B cell (primary cell): ENCODE measurements at regions not wholly inside any gene's neighbourhood (a gene's known extent, or its start where the extent isn't known, plus 50 kb on each side); places are given as distances from the start of the nearest gene placed in this dataset.

Experiments
- ATAC-seq: fragments of 200-7000 bp; cut with Tn5 transposase; one replicate; pipeline ENCODE4 v1.10.0; 2021; ENCODE audit warnings: low read depth, mild to moderate bottlenecking, moderate number of reproducible peaks, moderate library complexity
- CTCF ChIA-PET: fragments of 350-600 bp; sonication (Branson Sonifier 250); formaldehyde crosslinking; loops from one replicate; lab custom pipeline; 2021; ENCODE audit warnings: antibody characterized with exemption, inconsistent platforms; lab: Charles Lee
- POLR2A ChIA-PET: fragments of 350-600 bp; sonication (Branson Sonifier 250); formaldehyde crosslinking; loops from one replicate; lab custom pipeline; 2021; ENCODE audit warnings: antibody characterized with exemption; lab: Charles Lee
- DNase-seq: peaks from one replicate; pipeline ENCODE4 v3.0.0; 2013
- H2AFZ ChIP-seq: 2 replicates; pipeline ENCODE4 v1.6.1; 2012; ENCODE audit warnings: mild to moderate bottlenecking, low read depth, low read length; ENCODE audit not compliant: insufficient read depth, poor library complexity, severe bottlenecking
- H3K27ac ChIP-seq, 2 donors: 1 replicate in 1 of 2; 2 replicates in 1 of 2; pipeline ENCODE4 v1.5.1; 2012 to 2013; ENCODE audit warnings: low read length in 2 of 2, mild to moderate bottlenecking in 2 of 2, moderate library complexity in 1 of 2
- H3K27me3 ChIP-seq, 4 experiments: fragments of 200-600 bp in 1 of 4; sonication (generic) in 1 of 4; replicated peaks in 1 of 4; 1 replicate in 2 of 4; 2 replicates in 2 of 4; pipeline versions ENCODE4 v1.6.1 to v1.7.0; 2013 to 2016; ENCODE audit warnings: low read length in 3 of 4, mild to moderate bottlenecking in 2 of 4, mixed read lengths in 1 of 4, moderate library complexity in 1 of 4; ENCODE audit not compliant: insufficient read depth in 4 of 4, control insufficient read depth in 3 of 4; ENCODE audit errors: control extremely low read depth in 1 of 4
- H3K36me3 ChIP-seq, 2 experiments: replicated peaks in 1 of 2; 1 replicate in 1 of 2; 2 replicates in 1 of 2; pipeline versions ENCODE4 v1.6.1 to v1.7.1; 2013; ENCODE audit warnings: low read length in 1 of 2; ENCODE audit not compliant: insufficient read depth in 2 of 2, control insufficient read depth in 1 of 2; ENCODE audit errors: control extremely low read depth in 1 of 2, extremely low read depth in 1 of 2
- H3K4me1 ChIP-seq, 2 donors: fragments of 200-600 bp in 1 of 2; sonication (generic) in 1 of 2; 1 replicate in 1 of 2; 2 replicates in 1 of 2; pipeline versions ENCODE4 v1.5.1 to v1.6.1; 2013 to 2017; ENCODE audit warnings: low read length in 2 of 2; ENCODE audit not compliant: control insufficient read depth in 2 of 2, insufficient read depth in 2 of 2
- H3K4me2 ChIP-seq: replicated peaks from 2 replicates; pipeline ENCODE3; 2012; ENCODE audit warnings: mild to moderate bottlenecking, low read depth, low read length; ENCODE audit not compliant: poor library complexity, severe bottlenecking
- H3K4me3 ChIP-seq, 5 experiments: fragments of 200-600 bp in 1 of 5; sonication (generic) in 1 of 5; 1 replicate in 3 of 5; 2 replicates in 2 of 5; pipeline versions ENCODE4 v1.5.1 to v1.7.0; 2011 to 2016; ENCODE audit warnings: low read length in 4 of 5, mild to moderate bottlenecking in 4 of 5, low read depth in 2 of 5, control low read depth in 1 of 5, moderate library complexity in 1 of 5; ENCODE audit not compliant: insufficient read depth in 1 of 5; ENCODE audit errors: control extremely low read depth in 1 of 5, extremely low read depth in 1 of 5
- H3K79me2 ChIP-seq: fragments of 200-600 bp; sonication (generic); one replicate; pipeline ENCODE4 v1.6.0; 2016; ENCODE audit warnings: low read length; ENCODE audit not compliant: control insufficient read depth, insufficient read depth
- H3K9ac ChIP-seq: fragments of 200-600 bp; sonication (generic); 2 replicates; pipeline ENCODE4 v1.6.1; 2017; ENCODE audit warnings: mild to moderate bottlenecking, low read length, moderate library complexity
- H3K9me3 ChIP-seq, 3 donors: one replicate each; pipeline versions ENCODE4 v1.6.1 to v1.7.1; 2013; ENCODE audit warnings: low read length in 2 of 3; ENCODE audit not compliant: control insufficient read depth in 2 of 3, insufficient read depth in 1 of 3; ENCODE audit errors: control extremely low read depth in 1 of 3
- H4K20me1 ChIP-seq: 2 replicates; pipeline ENCODE4 v1.6.0; 2012; ENCODE audit warnings: mild to moderate bottlenecking, low read length; ENCODE audit not compliant: insufficient read depth, control insufficient read depth, poor library complexity, severe bottlenecking
- H3K27ac Mint-ChIP-seq: one replicate; pipeline ENCODE4 v1.8.0; 2021; ENCODE audit warnings: mixed read lengths
- H3K27me3 Mint-ChIP-seq: one replicate; pipeline ENCODE4 v1.8.0; 2021; ENCODE audit warnings: mixed read lengths
- H3K4me1 Mint-ChIP-seq: one replicate; pipeline ENCODE4 v1.8.0; 2021; ENCODE audit warnings: mixed read lengths
- H3K4me3 Mint-ChIP-seq: one replicate; pipeline ENCODE4 v1.8.0; 2021; ENCODE audit warnings: mixed read lengths
- H3K9me3 Mint-ChIP-seq: one replicate; pipeline ENCODE4 v1.8.0; 2022; ENCODE audit warnings: mixed read lengths; ENCODE audit not compliant: insufficient read depth
- CTCF ChIP-seq: fragments of 200-600 bp; IDR thresholded peaks from one replicate; pipeline ENCODE4 v1.8.0; 2022; ENCODE audit warnings: antibody characterized with exemption, mild to moderate bottlenecking
- EZH2 ChIP-seq: IDR thresholded peaks from 2 replicates; pipeline ENCODE4 v1.6.1; 2012; ENCODE audit warnings: borderline replicate concordance, low read depth, mild to moderate bottlenecking, moderate library complexity, low read length; ENCODE audit not compliant: insufficient read depth, poor library complexity, severe bottlenecking
- WGBS: methylation state at CpG from one replicate; pipeline ENCODE4 v1.1.5; 2013; ENCODE audit warnings: missing lambda C conversion rate; ENCODE audit not compliant: insufficient coverage; 5-methylcytosine and 5-hydroxymethylcytosine counted together
- intact Hi-C: fragments of 100-400 bp; cut with micrococcal nuclease; formaldehyde crosslinking; loops from one replicate; pipeline ENCODE4 v1.10.0; 2022

GRCh38 chr11:69388661-69389060 is 92.8 kb upstream of the LINC01488 start:
- peaks cover 10% of the 10 kb centered on the region for H3K27me3 Mint-ChIP-seq
- no peak for TF ChIP-seq CTCF
- no peak for TF ChIP-seq EZH2
- Histone ChIP-seq H3K79me2 (no peaks in the 10 kb centered on the region), H3K4me1 (no peaks in the 10 kb centered on the region), H3K36me3 (no peaks in the 10 kb centered on the region), H2AFZ (no peak overlapping the region), H3K4me2 (no peak overlapping the region), H3K9me3 (peaks cover 0 to 41% (median 17%) of the 10 kb centered on the region in 3 donors), H3K9ac (no peak overlapping the region), H3K4me3 (no peak overlapping the region), H4K20me1 (no peaks in the 10 kb centered on the region), H3K27me3 (no peaks in the 10 kb centered on the region), H3K27ac (no peak overlapping the region)
- DNase-seq (no peak), ATAC-seq (no peak)
- ChIA-PET CTCF (no interaction called here), POLR2A (no interaction called here)
- H3K4me3 Mint-ChIP-seq, result no peak overlapping the region
- no peak overlapping the region for H3K27ac Mint-ChIP-seq
- intact Hi-C loops, result no loop called here
- H3K9me3 Mint-ChIP-seq, result peaks cover 15% of the 10 kb centered on the region
- WGBS, result no CpG with 5 or more reads among the region's 2 CpGs
- H3K4me1 Mint-ChIP-seq, result no peaks in the 10 kb centered on the region

GRCh38 chr11:69390561-69390960 is 90.9 kb upstream of the LINC01488 start:
- 100% methylated on average over 4 of the region's 8 CpGs for WGBS
- CTCF ChIA-PET, result no interaction called here

More at GRCh38 chr11:69390561-69390960, 90.9 kb upstream of the LINC01488 start:
- Mint-ChIP-seq H3K27me3 (peaks cover 10% of the 10 kb centered on the region), H3K27ac (no peak overlapping the region), H3K4me1 (no peaks in the 10 kb centered on the region), H3K4me3 (no peak overlapping the region), H3K9me3 (peaks cover 15% of the 10 kb centered on the region)
- POLR2A ChIA-PET, result no interaction called here
- ATAC-seq, result no peak
- Histone ChIP-seq H3K9me3 (peaks cover 0 to 41% (median 17%) of the 10 kb centered on the region in 3 donors), H4K20me1 (no peaks in the 10 kb centered on the region), H3K27ac (no peak overlapping the region), H3K4me2 (no peak overlapping the region), H3K79me2 (no peaks in the 10 kb centered on the region), H3K36me3 (no peaks in the 10 kb centered on the region), H3K4me3 (no peak overlapping the region), H3K27me3 (no peaks in the 10 kb centered on the region), H3K9ac (no peak overlapping the region), H2AFZ (no peak overlapping the region), H3K4me1 (no peaks in the 10 kb centered on the region)
- intact Hi-C loops, result no loop called here
- DNase-seq, result no peak
- TF ChIP-seq EZH2, result no peak
- no peak for TF ChIP-seq CTCF
